BLaER1 treated with 17β-estradiol and CSF1 and Interleukin-3, amounts not matched to agents 10 nM and 100 nM (cell line): ENCODE measurements at regions not wholly inside any gene's neighbourhood (a gene's known extent, or its start where the extent isn't known, plus 50 kb on each side); places are given as distances from the start of the nearest gene placed in this dataset.
"Not testable (repeated sequence)": the region's sequence is repeated elsewhere in the genome, so short reads cannot be mapped to it uniquely, and the experiment has no call there.

ENCODE experiments used
- H3K27ac ChIP-seq, 11 experiments: shearing (Covaris generic); formaldehyde crosslinking; 2 replicates each; pipeline ENCODE4 v1.8.1; 2022
- H3K27me3 ChIP-seq, 11 experiments: shearing (Covaris generic); formaldehyde crosslinking; 2 replicates each; pipeline ENCODE4 v1.8.1; 2022
- H3K36me3 ChIP-seq, 11 experiments: shearing (Covaris generic); formaldehyde crosslinking; 2 replicates each; pipeline ENCODE4 v1.8.1; 2022
- H3K4me1 ChIP-seq, 10 experiments: shearing (Covaris generic); formaldehyde crosslinking; 2 replicates each; pipeline ENCODE4 v1.8.1; 2022
- H3K4me2 ChIP-seq, 11 experiments: shearing (Covaris generic); formaldehyde crosslinking; 2 replicates each; pipeline ENCODE4 v1.8.1; 2022
- H3K4me3 ChIP-seq, 10 experiments: shearing (Covaris generic); formaldehyde crosslinking; 2 replicates each; pipeline ENCODE4 v1.8.1; 2022
- H3K9ac ChIP-seq, 11 experiments: shearing (Covaris generic); formaldehyde crosslinking; 2 replicates each; pipeline ENCODE4 v1.8.1; 2022
- H3K9me3 ChIP-seq, 11 experiments: shearing (Covaris generic); formaldehyde crosslinking; replicated peaks in 1 of 11; 2 replicates each; pipeline ENCODE4 v1.8.1; 2022
- H4K20me1 ChIP-seq, 11 experiments: shearing (Covaris generic); formaldehyde crosslinking; 2 replicates each; pipeline ENCODE4 v1.8.1; 2022
- Cebpa-rat ChIP-seq, 11 experiments: shearing (Covaris generic); IDR thresholded peaks; 2 replicates each; pipeline ENCODE4 v1.8.1; 2022

DNA sequence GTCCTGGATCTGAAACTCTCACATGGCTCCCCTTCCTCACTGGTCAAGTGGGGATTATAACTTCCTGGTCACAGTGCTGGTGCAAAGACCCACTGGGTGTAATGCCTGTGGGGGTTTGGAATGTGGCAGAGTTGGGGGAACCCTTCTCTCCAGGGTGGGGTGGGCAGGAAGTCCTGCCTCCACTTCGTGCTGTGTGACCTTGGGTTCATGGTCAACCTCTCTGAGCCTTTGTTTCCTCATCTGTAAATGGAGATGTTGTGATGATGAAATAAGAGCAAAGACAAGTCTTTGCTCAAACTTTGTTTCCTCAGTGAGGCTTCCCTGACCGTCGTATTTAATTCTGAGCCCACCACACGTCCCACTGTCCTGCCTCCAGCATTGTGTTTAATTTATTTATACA is 564.7 kb downstream of the PTPRU start:
- no peak for TF ChIP-seq Cebpa-rat (IDR thresholded peaks at IDR 0.05)
- Histone ChIP-seq H3K36me3 (no peaks in the 10 kb centered on the region), H3K4me1 (peaks cover 10 to 64% (median 57%) of the 10 kb centered on the region in 10 experiments), H3K27ac (peak overlapping the region in 5 of 11 experiments; percentile 25 to 64 (median 63); a peak in 7 of 22 replicates), H4K20me1 (no peaks in the 10 kb centered on the region), H3K9ac (peak overlapping the region in 3 of 11 experiments; percentile 4 to 53 (median 40); a peak in 1 of 22 replicates), H3K9me3 (peaks cover 11 to 31% (median 21%) of the 10 kb centered on the region in 11 experiments), H3K4me2 (peak overlapping the region in 9 of 11 experiments; percentile 74 to 94 (median 84); a peak in 17 of 22 replicates), H3K27me3 (no peaks in the 10 kb centered on the region), H3K4me3 (no peak overlapping the region)

DNA sequence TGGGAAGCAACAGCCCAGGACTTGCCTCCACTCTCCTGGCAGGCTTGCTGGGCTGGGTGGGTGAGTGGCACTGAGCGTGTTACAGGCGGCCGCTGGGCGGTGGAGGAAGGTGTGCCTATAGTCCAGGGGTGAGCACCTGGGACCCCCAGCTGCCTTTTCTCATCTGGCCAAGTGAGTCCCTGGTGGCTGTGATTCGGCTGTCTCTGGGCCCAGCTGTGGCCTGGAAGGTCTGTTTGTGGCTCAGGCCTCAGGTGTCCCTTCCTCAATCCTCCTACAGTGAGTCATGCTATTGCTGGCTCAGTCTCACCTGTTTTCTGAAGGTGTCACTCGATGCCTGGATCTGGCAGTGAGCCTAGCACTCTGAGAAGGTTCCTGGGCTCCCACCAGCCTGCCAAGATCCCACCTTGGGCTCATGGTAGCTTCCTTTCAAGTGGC is 564.2 kb downstream of the PTPRU start:
- Histone ChIP-seq H3K27me3 (no peaks in the 10 kb centered on the region), H3K9me3 (peaks cover 15 to 36% (median 26%) of the 10 kb centered on the region in 11 experiments), H3K4me3 (no peak overlapping the region), H3K4me1 (peaks cover 10 to 62% (median 57%) of the 10 kb centered on the region in 10 experiments), H4K20me1 (no peaks in the 10 kb centered on the region), H3K9ac (peak overlapping the region in 7 of 11 experiments; percentile 4 to 54 (median 28); a peak in 8 of 22 replicates), H3K27ac (peak overlapping the region in 8 of 11 experiments; percentile 22 to 64 (median 52); a peak in 13 of 22 replicates), H3K36me3 (no peaks in the 10 kb centered on the region), H3K4me2 (peak overlapping the region in 9 of 11 experiments; percentile 74 to 94 (median 84); a peak in 19 of 22 replicates)
- no peak for TF ChIP-seq Cebpa-rat (IDR thresholded peaks at IDR 0.05)

DNA sequence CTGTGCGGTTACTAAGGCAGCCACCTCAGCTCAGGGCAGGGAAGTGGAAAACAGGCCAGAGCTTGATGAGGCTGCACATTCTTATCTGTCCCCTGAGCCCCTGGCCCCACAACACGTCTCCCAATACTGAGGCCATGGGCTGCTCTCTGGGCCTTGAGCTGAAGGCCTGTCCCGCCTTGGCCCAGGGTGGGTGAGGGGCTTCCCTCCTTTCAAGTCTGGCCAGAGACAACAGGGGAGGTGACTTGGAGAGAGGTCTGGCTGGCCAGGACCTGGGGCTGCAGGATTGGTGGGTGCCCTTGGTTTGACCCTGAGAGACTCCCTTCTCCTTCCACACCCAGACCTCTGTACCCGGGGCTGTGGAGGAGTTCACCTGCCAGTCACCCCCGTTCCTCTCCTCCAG is 563.8 kb downstream of the PTPRU start:
- Histone ChIP-seq H4K20me1 (no peaks in the 10 kb centered on the region), H3K9me3 (peaks cover 20 to 40% (median 30%) of the 10 kb centered on the region in 11 experiments), H3K36me3 (no peaks in the 10 kb centered on the region), H3K4me2 (peak overlapping the region in 9 of 11 experiments; percentile 74 to 94 (median 84); a peak in 19 of 22 replicates), H3K27me3 (no peaks in the 10 kb centered on the region), H3K9ac (peak overlapping the region in 7 of 11 experiments; percentile 4 to 54 (median 28); a peak in 8 of 22 replicates), H3K4me3 (no peak overlapping the region), H3K27ac (peak overlapping the region in 8 of 11 experiments; percentile 22 to 64 (median 52); a peak in 12 of 22 replicates), H3K4me1 (peaks cover 10 to 58% (median 54%) of the 10 kb centered on the region in 10 experiments)
- no peak for TF ChIP-seq Cebpa-rat (IDR thresholded peaks at IDR 0.05)

DNA sequence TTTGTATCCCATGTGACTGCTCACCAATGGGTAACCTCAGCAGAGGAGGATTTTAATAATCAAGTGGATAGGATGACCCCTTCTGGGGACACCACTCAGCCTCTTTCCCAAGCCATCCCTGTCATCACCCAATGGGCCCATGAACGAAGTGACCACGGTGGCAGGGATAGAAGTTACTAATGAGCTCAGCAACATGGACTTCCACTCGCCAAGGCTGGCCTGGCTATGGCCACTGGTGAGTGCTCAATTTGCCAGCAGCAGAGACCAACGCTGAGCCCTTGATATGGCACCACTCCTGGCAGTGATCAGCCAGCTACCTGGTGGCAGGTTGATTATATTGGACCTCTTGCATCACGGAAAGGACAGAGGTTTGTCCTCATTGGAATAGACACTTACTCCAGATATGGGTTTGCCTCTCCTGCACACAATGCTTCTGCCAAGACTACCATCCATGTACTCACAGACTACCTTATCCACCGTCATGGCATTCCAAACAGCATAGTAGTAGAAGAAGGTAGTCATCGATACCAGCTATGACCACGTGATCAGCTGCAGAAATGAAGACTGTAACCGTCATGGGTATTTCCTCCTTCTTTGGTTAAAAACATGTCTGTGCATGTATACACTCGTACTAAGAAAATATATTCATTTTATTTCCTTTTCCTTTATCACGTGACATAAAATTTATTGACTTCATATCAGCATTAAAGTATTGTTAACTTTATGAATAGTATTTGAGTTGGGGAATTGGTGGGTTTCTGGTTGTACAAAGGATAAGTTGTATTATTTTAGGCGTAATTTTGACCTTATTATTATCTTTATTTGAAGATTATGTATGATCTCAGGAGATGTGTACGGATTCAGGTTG is 562.6 kb downstream of the PTPRU start:
- H3K9ac ChIP-seq = no peak overlapping the region
- H3K4me2 ChIP-seq = peak overlapping the region in 4 of 11 experiments; percentile 83 to 94 (median 88); a peak in 4 of 22 replicates
- H3K36me3 ChIP-seq = no peaks in the 10 kb centered on the region
- peaks cover 22 to 43% (median 33%) of the 10 kb centered on the region in 11 experiments for H3K9me3 ChIP-seq
- H3K27ac ChIP-seq = peak overlapping the region in 1 of 11 experiments; percentile 63; a peak in 1 of 22 replicates
- H4K20me1 ChIP-seq = no peaks in the 10 kb centered on the region
- no peak overlapping the region for H3K4me3 ChIP-seq
- no peak for TF ChIP-seq Cebpa-rat (IDR thresholded peaks at IDR 0.05)
- no peaks in the 10 kb centered on the region for H3K27me3 ChIP-seq
- peaks cover 10 to 47% (median 46%) of the 10 kb centered on the region in 10 experiments for H3K4me1 ChIP-seq

DNA sequence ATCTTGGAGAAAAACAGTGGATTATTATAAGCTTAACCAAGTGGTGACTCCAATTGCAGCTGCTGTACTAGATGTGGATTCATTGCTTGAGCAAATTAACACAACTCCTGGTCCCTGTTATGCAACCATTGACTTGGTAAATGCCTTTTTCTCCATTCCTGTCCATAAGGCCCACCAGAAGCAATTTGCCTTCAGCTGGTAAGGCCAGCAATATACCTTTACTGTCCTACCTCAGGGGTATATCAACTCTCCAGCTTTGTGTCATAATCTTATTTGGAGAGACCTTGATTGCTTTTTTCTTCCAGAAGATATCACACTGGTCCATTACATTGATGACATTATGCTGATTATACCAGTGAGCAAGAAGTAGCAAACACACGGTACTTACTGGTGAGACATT is 560.8 kb downstream of the PTPRU start:
- not testable (repeated sequence) for H3K27ac ChIP-seq, H3K9ac ChIP-seq

DNA sequence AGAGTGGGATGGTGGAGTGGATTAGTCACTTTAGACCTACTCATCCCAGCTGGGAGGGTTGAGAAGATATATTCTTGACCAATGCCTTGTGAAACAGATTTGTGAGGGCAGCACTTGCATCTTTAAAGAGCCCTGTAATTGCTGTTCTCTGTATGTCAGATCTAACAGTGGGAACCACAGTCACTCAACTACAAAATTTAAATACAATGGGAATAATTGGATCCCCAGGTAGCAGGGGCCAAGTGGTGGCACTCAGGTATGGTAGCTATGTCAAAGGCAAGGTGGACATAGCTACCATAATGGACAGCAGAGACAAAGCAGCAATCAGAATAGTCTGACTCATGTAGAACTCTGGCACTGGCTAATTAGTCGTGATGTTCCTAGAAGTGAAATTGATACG is 559.6 kb downstream of the PTPRU start:
- not testable (repeated sequence) for H3K36me3 ChIP-seq, H3K27me3 ChIP-seq, H3K9ac ChIP-seq, H3K27ac ChIP-seq, H3K4me3 ChIP-seq, H4K20me1 ChIP-seq, H3K4me2 ChIP-seq
- Histone ChIP-seq H3K4me1 (peaks cover 8 to 34% (median 31%) of the 10 kb centered on the region in 10 experiments), H3K9me3 (peaks cover 22 to 43% (median 33%) of the 10 kb centered on the region in 11 experiments)

More for the DNA sequence above, 560.8 kb downstream of the PTPRU start:
- H4K20me1 ChIP-seq, H3K4me2 ChIP-seq, H3K4me3 ChIP-seq, H3K36me3 ChIP-seq, H3K27me3 ChIP-seq: not testable (repeated sequence)
- H3K4me1 ChIP-seq = peaks cover 12 to 46% (median 42%) of the 10 kb centered on the region in 10 experiments
- peaks cover 22 to 43% (median 33%) of the 10 kb centered on the region in 11 experiments for H3K9me3 ChIP-seq

DNA sequence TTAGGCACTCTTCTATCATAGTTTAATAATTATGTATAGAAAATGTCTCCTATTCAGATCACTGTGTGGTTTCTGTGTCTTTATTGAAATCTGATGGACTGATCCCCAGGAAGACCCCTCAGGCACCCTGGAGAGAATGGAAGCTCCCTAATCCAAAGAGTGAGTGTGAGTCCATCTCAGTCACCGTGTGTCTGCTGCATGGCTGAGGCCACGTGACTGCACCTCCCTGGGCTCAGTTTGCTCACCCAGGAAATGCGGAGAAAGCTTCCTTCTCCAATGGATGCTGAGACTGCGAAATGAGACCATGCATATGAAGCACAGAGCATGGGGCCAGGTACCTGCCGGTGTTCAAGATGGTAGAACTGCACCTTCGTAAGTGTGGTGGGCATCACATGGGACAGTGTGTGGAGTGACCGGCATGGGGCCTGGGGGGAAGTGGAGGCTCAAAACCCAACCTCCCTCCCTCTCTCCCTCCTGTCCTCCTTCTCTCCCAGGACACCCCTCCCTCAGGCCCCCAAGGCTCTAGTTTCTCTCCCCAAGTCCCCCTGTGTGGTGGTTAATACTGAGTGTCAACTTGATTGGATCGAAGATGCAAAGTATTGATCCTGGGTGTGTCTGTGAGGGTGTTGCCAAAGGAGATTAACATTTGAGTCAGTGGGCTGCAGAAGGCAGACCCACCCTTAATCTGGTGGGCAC is 557.5 kb downstream of the PTPRU start:
- Histone ChIP-seq H3K4me2 (peak overlapping the region; percentile 51 to 94 (median 76); a peak in 21 of 22 replicates), H3K27ac (peak overlapping the region in 10 of 11 experiments; percentile 50 to 86 (median 79); a peak in 20 of 22 replicates), H3K4me1 (peaks cover 8 to 20% (median 16%) of the 10 kb centered on the region in 10 experiments), H4K20me1 (no peaks in the 10 kb centered on the region), H3K27me3 (no peaks in the 10 kb centered on the region), H3K9ac (peak overlapping the region in 8 of 11 experiments; percentile 43 to 70 (median 62); a peak in 15 of 22 replicates), H3K36me3 (no peaks in the 10 kb centered on the region), H3K4me3 (no peak overlapping the region), H3K9me3 (peaks cover 22 to 42% (median 33%) of the 10 kb centered on the region in 11 experiments)
- TF ChIP-seq Cebpa-rat (IDR thresholded peaks at IDR 0.05) = no peak

DNA sequence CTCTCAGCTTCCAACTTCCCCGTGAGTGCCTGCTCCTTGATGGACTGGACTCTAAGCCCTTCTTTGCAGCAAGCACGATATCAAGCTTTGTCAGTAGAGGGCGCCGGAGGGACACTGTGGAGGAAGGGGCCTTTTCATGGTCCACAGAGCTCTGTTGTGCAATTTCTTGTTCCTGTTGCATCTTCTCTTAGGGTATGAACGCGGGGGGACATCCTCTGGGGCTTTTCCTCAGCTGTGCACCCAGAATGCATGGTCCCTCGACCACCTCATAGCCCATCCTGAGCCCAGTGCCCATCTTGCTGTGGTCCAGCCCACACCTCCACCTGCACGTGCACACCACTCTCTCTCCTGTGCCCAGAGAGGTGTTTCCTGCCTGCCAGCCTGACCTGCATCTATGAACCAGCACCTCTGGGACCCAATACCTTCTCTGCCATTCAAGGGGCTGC is 556.8 kb downstream of the PTPRU start:
- Histone ChIP-seq H3K36me3 (no peaks in the 10 kb centered on the region), H3K4me1 (peaks cover 8 to 20% (median 16%) of the 10 kb centered on the region in 10 experiments), H3K27me3 (no peaks in the 10 kb centered on the region), H3K27ac (peak overlapping the region in 10 of 11 experiments; percentile 50 to 86 (median 79); a peak in 20 of 22 replicates), H3K4me3 (no peak overlapping the region), H3K4me2 (peak overlapping the region; percentile 51 to 94 (median 76); a peak in 21 of 22 replicates), H4K20me1 (no peaks in the 10 kb centered on the region), H3K9ac (peak overlapping the region in 8 of 11 experiments; percentile 43 to 70 (median 62); a peak in 15 of 22 replicates), H3K9me3 (peaks cover 21 to 35% (median 30%) of the 10 kb centered on the region in 11 experiments)
- TF ChIP-seq Cebpa-rat (IDR thresholded peaks at IDR 0.05) = peak; percentile 85 to 100 (median 97)
